Left lung (tissue), 4 donors: ENCODE measurements at regions not wholly inside any gene's neighbourhood (a gene's known extent, or its start where the extent isn't known, plus 50 kb on each side); places are given as distances from the start of the nearest gene placed in this dataset.

Experiments used
- ATAC-seq: fragments of 200-7000 bp; cut with Tn5 transposase; one replicate; pipeline ENCODE4 v1.9.1; 2020; ENCODE audit warnings: moderate library complexity
- DNase-seq, 4 donors: peaks; one replicate each; pipeline ENCODE4 v3.0.0-alpha.2; 2013 to 2020
- H3K27ac ChIP-seq, 2 donors: fragments of 200-600 bp; sonication (generic) in 1 of 2; one replicate each; pipeline versions ENCODE4 v1.5.0 to v1.8.0; 2020 to 2021
- H3K27me3 ChIP-seq, 2 donors: fragments of 200-600 bp; sonication (generic) in 1 of 2; one replicate each; pipeline versions ENCODE4 v1.5.0 to v1.8.0; 2020 to 2021
- H3K36me3 ChIP-seq, 2 donors: fragments of 200-600 bp; sonication (generic) in 1 of 2; one replicate each; pipeline versions ENCODE4 v1.5.0 to v1.8.0; 2020 to 2021
- H3K4me1 ChIP-seq, 2 donors: fragments of 200-600 bp; one replicate each; pipeline ENCODE4 v1.8.0; 2021
- H3K4me3 ChIP-seq, 2 donors: fragments of 200-600 bp; sonication (generic) in 1 of 2; one replicate each; pipeline versions ENCODE4 v1.5.0 to v1.8.0; 2020 to 2021; ENCODE audit warnings: mild to moderate bottlenecking in 1 of 2
- H3K9me3 ChIP-seq, 2 donors: fragments of 200-600 bp; sonication (generic) in 1 of 2; one replicate each; pipeline versions ENCODE4 v1.5.0 to v1.8.0; 2020 to 2021
- intact Hi-C, 2 donors: fragments of 100-400 bp; cut with DNase I; formaldehyde crosslinking; loops; one replicate each; pipeline versions ENCODE4 v1.11.2 to v1.14.2; 2022
- TF ChIP-seq, protein P1 (sequence below), 2 donors: fragments of 200-600 bp; sonication (generic) in 1 of 2; IDR thresholded peaks; one replicate each; pipeline versions ENCODE4 v1.5.0 to v1.8.0; 2021; ENCODE audit warnings: antibody characterized with exemption in 2 of 2
- donor health status: DM: no; HTN: yes; CAD: no.
- donor health status: DM: no; HTN: no; CAD: no.

GRCh38 chr5:135174315-135175096, 140.5 kb upstream of the PITX1 start:
- no peaks in the 10 kb centered on the region for H3K4me1 ChIP-seq
- no peak overlapping the region for H3K27ac ChIP-seq
- no peaks in the 10 kb centered on the region for H3K36me3 ChIP-seq
- DNase-seq (no peak), ATAC-seq (no peak)
- TF ChIP-seq, protein P1, sequence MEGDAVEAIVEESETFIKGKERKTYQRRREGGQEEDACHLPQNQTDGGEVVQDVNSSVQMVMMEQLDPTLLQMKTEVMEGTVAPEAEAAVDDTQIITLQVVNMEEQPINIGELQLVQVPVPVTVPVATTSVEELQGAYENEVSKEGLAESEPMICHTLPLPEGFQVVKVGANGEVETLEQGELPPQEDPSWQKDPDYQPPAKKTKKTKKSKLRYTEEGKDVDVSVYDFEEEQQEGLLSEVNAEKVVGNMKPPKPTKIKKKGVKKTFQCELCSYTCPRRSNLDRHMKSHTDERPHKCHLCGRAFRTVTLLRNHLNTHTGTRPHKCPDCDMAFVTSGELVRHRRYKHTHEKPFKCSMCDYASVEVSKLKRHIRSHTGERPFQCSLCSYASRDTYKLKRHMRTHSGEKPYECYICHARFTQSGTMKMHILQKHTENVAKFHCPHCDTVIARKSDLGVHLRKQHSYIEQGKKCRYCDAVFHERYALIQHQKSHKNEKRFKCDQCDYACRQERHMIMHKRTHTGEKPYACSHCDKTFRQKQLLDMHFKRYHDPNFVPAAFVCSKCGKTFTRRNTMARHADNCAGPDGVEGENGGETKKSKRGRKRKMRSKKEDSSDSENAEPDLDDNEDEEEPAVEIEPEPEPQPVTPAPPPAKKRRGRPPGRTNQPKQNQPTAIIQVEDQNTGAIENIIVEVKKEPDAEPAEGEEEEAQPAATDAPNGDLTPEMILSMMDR (IDR thresholded peaks at IDR 0.05) = no peak
- H3K9me3 ChIP-seq = no peaks in the 10 kb centered on the region
- intact Hi-C loops = no loop called here
- H3K27me3 ChIP-seq = peaks cover 0 to 47% of the 10 kb centered on the region in 2 donors
- H3K4me3 ChIP-seq = no peak overlapping the region

- Histone ChIP-seq H3K4me3 (no peak overlapping the region), H3K27ac (no peak overlapping the region), H3K9me3 (no peaks in the 10 kb centered on the region), H3K27me3 (peaks cover 0 to 47% of the 10 kb centered on the region in 2 donors), H3K4me1 (no peaks in the 10 kb centered on the region), H3K36me3 (no peaks in the 10 kb centered on the region)
- intact Hi-C loops = no loop called here
- TF ChIP-seq, protein P1 (IDR thresholded peaks at IDR 0.05) = no peak
- ATAC-seq (no peak), DNase-seq (no peak)
These were observed 139.7 kb upstream of the PITX1 start for GRCh38 chr5:135173662-135174290.

DNA sequence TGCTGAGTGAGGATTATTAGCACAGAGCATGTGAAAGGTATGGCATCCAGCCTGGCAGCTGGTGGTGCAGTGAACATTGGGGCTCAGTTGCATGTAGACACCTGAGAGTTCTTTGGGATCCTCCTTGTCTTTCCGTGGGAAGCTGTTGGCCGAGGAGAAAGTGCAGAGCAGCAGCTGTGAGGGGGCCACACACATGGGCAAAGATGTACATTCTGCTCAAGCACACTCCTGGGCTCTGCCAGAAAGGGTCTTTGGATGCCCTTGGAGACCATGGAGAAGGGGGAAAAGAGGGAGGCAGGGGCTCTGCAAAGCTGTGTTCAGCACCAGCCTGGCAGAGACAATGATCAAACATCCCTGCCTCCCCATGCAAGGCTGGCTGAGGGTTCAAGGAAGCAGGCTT, 138.7 kb upstream of the PITX1 start:
- H3K9me3 ChIP-seq = no peaks in the 10 kb centered on the region
- H3K4me3 ChIP-seq = no peak overlapping the region
- TF ChIP-seq, protein P1 (IDR thresholded peaks at IDR 0.05) = no peak
- H3K27ac ChIP-seq = no peak overlapping the region
- peaks cover 0 to 58% of the 10 kb centered on the region in 2 donors for H3K27me3 ChIP-seq
- ATAC-seq (no peak), DNase-seq (no peak)
- no peaks in the 10 kb centered on the region for H3K4me1 ChIP-seq
- H3K36me3 ChIP-seq = no peaks in the 10 kb centered on the region
- intact Hi-C loops = no loop called here

GRCh38 chr5:135171336-135171735, 137.3 kb upstream of the PITX1 start:
- Histone ChIP-seq H3K9me3 (no peaks in the 10 kb centered on the region), H3K4me3 (no peak overlapping the region), H3K4me1 (no peaks in the 10 kb centered on the region), H3K27me3 (peaks cover 0 to 60% of the 10 kb centered on the region in 2 donors), H3K36me3 (no peaks in the 10 kb centered on the region), H3K27ac (no peak overlapping the region)
- ATAC-seq (no peak), DNase-seq (no peak)
- intact Hi-C loops = no loop called here
- TF ChIP-seq, protein P1 (IDR thresholded peaks at IDR 0.05) = no peak

DNA sequence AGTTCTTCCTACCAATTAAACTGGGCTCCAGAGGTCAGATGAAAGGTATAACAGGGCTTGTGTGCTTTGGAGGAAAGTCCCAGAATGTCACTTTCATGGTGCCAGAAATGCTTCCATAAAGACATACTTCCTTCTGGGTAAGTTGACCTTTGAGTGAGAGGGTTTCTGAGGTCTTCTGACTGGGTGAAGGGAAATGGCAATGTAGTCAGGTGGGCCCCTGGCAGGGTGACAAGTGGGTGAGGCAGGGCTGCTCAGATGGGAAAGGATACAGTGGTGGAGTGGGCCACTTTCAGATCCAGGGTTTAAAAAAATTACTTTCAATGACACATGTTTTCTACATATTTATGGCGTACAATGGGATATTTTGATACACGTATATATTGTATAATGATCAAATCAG, 136.5 kb upstream of the PITX1 start:
- TF ChIP-seq, protein P1 (IDR thresholded peaks at IDR 0.05) = no peak
- H3K4me1 ChIP-seq = no peaks in the 10 kb centered on the region
- no peak overlapping the region for H3K27ac ChIP-seq
- DNase-seq (no peak), ATAC-seq (no peak)
- H3K4me3 ChIP-seq = no peak overlapping the region
- peaks cover 0 to 63% of the 10 kb centered on the region in 2 donors for H3K27me3 ChIP-seq
- intact Hi-C loops = no loop called here
- no peaks in the 10 kb centered on the region for H3K36me3 ChIP-seq
- no peaks in the 10 kb centered on the region for H3K9me3 ChIP-seq
